HG03139 (cell line): ENCODE measurements at regions not wholly inside any gene's neighbourhood (a gene's known extent, or its start where the extent isn't known, plus 50 kb on each side); places are given as distances from the start of the nearest gene placed in this dataset.
A peak's percentile ranks its signal among the peaks of the same experiment; 100 is the strongest.

ENCODE experiments used
- ATAC-seq: cut with Tn5 transposase; IDR thresholded peaks from one replicate; pipeline ENCODE4 v1.9.1; 2021; ENCODE audit not compliant: unreplicated experiment

DNA sequence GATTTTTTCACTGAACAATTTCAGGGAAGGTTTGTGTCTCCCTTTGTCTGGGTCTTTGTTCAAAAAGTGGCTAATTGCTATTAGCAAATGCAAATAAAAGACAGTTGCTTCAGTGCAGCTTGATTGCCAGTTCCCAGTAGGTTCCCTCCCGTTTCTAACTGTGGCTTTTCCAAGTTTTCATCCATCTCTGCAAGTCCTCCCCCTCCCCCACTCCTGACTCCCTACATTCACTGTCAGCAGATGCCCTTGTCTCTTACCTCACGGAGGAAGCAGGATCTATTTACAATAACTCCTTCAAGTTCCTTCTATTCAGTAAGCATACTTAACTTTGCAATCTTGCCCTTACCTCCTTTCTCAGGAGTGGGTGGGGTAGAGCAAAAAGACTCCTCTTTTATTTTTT is 55.4 kb upstream of the SCEL start:
- no peak for ATAC-seq

DNA sequence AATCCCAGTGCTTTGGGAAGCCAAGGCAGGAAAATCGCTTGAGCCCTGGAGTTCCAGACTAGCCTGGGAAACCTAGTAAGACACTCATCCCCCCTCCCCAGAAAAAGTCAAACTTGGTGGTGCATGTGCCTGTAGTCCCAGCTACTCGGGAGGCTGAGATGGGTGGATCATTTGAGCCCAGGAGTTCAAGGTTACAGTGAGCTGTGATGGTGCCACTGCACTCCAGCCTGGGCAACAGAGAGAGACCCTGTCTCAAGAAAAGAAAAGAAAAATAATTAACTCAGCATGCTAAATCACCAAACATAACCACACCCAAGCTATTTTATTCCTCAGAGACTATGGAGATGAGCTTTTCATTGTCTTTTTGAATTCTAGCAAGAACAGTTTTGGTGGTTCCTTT is 56.2 kb upstream of the SCEL start:
- ATAC-seq: no peak

DNA sequence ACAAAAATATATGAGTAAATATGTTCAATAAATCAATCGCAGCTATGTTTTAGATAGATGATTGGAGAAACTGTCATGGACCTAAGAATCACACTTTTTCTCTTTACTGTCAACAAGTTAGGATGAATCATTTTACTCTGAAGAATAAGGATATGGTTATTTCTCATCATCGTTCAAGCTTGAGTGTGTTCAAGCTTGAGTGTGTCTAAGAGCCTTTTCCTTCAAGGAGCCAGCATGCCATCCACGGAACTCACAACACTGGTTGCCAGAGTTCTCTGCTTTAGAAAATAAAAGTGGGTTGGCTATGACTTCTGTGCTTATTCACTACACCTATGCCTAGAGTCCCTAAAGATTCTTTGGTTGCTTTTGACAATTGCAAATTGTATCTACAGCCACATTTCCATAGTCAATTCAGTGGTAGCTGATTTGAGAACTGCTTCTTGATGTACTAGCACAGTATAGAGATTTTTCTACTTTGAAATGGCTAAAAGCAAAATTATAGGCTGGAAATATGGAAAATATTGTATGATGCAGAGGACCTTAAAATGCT is 58.1 kb upstream of the SCEL start:
- no peak for ATAC-seq

DNA sequence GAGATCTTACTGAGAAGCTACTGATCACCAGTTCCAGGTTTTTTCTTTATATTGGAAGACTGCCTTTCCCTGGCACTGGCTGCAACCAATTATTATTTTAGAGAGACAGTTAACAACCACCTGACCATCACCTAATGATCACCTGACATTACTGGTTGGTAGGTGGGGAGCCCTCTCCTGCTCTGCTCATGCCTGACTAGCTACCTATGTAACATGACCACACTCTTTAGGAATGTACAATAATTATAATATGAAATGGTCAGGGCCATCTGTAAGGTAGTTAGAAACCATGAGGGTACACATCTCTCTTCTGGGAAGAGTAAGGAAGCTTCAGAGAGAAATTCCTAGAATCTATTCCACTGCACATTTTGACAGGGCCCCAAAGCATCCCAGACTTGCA is 59.0 kb upstream of the SCEL start:
- no peak for ATAC-seq

DNA sequence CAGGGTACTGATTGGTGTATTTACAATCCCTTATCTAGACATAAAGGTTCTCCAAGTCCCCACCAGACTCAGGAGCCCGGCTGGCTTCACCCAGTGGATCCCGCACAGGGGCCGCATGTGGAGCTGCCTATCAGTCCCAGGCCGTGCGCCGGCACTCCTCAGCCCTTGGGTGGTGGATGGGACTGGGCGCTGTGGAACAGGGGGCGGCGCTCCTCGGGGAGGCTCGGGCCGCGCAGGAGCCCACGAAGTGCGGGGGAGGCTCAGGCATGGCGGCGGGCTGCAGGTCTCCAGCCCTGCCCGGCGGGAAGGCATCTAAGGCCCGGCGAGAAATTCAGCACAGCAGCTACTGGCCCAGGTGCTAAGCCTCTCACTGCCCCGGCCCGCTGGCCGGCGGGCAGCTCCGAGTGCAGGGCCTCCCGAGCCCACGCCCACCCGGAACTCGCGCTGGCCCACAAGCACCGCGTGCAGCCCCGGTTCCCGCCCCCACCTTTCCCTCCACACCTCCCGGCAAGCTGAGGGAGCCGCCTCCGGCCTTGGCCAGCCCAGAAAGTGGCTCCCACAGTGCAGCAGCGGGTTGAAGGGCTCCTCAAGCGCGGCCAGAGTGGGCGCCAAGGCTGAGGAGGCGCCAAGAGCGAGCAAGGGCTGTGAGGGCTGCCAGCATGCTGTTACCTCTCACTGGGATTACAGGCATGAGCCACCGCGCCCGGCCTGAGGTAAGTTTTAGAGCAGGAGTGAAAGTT is 60.0 kb upstream of the SCEL start:
- ATAC-seq: no peak

DNA sequence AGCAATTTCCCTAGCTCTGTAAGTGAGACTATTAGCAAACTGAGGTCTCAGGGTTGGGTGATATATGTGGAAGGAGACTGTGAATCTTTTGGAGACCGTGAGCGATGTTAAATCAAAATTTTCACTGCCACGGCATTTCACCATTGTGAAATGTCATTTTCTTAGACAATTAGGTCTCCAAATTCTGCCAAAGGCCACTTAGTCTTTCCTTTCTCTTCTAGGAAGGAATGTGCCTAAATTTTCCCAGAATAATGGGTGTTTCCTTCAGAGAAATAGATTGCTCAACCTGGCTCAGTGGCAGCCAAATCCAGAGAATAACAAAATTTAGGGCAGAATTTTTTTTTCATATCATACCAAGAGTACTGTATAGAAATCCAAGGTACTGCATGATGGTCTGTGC is 64.5 kb upstream of the SCEL start:
- ATAC-seq: no peak

DNA sequence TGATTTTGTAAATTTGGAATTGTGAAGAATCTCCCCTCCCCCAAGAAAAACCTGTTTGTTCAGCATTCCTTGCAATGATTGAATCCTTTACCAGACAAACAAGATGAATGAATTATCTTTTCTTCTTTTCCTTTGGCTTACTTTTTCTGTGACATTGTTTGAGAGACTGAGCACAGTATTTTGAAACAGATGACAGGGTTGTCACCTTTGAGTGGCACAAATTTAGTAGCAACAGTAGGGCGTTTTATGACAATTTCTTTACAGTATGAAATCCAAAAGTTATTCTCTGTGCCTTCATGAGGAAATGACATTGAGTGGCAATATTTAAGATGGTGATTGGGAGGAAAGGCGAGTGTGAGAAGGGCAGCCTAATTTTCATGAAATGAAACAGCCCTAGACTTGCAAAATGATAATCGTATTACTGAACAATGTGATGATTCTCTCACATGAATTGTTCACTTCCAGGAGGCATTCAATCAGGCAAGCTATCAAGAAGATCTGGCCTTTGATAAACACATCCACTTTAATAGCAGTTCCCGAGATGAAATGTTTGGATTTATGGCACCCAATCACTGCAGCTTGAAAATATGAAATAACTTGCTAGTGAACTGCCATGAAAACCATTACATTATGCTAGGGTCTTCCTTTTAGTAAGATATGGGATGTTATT is 68.6 kb upstream of the SCEL start:
- ATAC-seq: no peak

DNA sequence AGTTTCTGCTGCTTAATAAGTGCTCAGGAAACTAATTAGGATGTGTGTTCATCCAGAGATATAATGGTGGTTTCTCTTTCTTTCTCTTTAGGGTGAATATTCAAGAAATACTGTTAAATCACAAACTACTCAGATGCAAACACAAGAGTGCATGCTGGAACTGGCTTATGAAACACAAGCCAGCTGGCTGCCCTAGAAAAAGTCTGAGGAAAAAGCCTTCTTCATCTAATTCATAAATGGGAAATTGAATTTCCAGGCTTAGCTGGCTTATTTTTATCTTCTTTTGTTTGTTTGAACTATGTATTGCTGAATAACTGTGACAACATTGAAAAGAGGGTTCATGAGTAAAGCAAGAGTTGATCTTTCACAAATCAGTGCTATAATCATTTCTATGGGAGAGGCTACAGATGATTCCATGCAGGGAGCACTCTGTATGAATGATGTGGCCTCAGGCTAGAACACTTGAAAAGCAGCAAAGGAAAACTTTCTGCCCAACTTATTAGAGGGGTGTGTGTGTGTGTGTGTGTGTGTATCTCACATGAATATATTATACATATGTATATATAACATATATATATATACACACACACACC is 69.8 kb upstream of the SCEL start:
- ATAC-seq: no peak

DNA sequence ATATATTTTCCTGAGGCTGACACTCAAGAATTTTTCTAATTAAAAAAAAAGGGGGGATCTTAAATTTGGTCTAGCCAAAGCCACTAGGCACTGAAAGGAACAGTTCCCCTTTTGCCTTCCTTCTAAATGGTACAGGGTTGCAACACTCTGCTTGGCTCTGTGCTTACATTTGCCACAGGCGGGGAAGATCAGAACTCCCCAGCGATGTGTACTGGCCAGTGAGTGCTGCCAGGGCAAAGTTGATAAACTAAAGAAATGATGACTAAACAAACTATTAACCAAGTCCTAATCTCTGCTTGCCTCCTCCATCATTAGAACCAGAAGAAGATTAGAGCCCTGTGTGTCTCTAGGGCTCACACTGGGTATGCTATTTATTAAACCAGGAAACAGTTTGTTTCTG is 75.3 kb upstream of the SCEL start:
- peak; percentile 68 for ATAC-seq

DNA sequence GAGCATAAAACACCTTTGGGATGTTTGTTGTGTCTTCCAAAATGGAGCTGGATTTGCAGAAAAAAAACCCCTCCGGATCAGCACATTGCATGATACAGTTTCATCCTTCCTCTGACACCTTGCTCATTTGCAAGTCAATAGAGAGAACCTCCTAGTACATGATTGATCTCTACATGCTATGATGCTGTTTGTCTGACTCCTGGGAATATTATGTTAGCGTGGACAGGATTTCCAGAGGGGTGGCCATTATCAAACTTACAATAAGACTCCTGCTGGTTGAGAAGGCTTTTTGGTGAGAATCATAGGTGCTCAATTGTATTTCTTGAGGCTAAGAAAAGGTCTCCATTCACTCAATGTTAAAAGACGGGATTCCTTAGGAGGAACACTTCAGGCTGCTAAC is 75.9 kb upstream of the SCEL start:
- no peak for ATAC-seq

DNA sequence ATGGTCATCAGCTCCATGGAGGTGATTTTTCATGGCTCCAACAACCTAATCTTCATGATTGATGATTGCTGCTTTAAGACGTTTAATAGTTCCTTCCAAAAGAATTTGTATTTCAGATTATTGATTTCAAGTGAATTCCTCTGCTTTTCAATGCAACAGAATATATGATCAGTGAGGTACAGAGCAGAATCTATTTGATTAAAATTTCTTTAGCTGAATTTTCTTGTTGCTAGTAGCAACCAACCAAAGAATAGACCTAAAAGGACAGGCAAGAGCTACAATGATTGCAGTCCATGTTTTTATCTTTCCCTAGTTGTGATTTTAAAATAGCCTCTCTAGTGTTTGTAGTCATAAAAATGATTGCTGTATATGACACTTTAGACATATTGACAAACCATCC is 76.8 kb upstream of the SCEL start:
- ATAC-seq: no peak

DNA sequence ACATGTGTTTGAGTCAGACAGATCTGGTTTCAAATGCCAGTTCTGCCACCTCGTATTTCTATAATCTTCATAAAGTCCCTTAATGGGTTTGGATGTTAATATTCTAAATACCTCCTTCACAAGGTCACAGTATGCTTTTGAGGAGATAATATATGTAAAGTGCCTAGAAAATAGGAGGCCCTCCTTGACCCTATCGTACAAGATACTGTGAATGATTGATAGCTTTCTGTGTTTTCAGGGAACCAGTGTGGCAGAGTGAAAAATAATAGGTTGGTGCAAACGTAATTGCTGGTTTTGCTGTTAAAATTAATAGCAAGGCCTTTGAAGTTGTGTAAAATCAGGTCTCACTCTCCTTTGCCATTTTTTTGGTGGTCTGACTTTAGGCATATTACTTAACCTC is 77.5 kb upstream of the SCEL start:
- ATAC-seq: no peak

DNA sequence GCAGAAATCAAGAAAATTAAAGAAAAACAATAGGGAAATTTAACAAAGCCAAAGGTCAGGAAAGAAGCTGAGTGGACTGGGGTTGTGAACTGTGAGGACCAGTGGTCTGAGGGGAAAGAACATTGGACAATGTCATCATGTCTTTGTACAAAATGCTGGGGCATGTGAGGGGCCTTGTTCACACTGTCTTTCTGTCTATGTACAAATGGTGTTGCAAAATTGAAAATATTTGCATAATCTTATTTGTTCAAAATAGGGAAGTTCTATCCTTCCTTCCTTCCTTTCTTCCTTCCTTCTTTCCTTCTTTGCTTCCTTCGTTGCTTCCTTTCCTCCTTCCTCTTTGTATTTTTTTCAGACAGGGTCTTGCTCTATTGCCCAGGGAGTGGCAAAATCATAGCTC is 79.2 kb upstream of the SCEL start:
- ATAC-seq: no peak

DNA sequence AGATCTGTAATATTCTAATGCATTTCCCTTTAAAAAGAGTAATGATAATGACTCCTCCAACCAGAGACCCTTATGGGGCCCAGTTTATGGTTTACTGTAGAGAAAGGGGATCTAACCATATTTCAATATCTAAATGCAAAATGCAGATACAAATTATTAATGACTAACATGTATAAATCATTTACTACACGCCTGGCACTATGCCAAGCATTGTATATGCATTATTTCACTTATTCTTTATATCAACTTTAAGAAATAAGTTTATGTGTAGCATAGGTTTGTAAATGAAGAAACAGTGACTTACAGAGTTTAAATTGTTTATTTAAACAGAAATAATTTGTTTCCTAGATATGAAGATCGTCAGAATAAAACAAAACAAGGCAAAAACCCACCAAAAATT is 86.2 kb upstream of the SCEL start:
- no peak for ATAC-seq

DNA sequence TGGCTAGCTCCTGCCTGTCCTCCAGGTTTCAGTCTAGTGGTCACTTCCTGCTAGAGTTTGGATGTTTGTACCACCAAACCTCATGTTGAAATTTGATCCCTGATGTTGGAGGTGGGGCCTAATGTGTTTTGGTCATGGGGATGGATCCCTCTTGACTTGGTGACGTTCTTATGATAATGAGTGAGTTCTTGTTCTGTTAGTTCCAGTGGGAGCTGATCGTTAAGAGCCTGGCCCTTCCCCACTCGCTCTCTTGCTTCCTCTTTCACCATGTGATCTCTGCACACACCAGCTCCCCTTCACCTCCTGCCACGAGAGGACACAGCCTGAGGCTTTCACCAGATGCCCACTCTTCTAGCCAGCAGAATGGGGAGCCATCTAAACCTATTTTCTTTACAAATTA is 86.8 kb upstream of the SCEL start:
- ATAC-seq: no peak

DNA sequence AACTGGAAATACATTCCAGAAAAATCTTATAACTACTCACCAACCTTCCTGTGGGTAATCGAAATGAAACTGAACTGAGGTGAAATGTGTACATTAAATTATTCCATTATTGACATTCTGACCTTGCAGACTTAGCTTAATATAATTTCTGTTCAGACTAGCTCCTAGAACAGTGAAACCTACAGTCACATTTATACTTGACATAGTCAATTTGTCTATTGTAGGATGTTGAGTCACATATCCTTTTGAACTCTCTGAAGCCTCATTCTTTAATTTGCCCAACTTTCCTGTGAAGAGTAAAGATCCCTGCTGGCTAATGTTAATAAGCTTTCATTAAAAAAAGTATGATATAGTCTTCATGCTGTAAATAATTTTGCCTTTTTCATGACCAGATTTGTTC is 92.0 kb upstream of the SCEL start:
- no peak for ATAC-seq

DNA sequence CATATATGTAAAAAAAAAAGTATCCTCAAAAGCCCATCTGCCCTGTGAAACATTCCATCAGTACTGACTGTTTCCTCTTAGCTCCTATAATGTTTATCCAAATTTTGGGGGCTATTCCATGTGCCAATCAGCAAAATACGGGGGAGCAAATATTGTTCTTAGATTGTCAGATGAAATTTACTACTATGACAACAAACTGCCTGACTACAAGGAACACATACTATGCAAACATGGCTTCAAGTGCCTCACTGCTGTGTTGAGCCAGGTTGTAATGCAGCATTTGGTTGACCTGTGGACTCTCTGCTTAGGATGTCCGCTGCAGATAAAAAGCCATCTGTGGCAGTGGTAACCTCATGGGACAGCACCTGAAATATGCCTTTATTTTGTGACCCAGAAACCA is 98.2 kb upstream of the SCEL start:
- no peak for ATAC-seq

DNA sequence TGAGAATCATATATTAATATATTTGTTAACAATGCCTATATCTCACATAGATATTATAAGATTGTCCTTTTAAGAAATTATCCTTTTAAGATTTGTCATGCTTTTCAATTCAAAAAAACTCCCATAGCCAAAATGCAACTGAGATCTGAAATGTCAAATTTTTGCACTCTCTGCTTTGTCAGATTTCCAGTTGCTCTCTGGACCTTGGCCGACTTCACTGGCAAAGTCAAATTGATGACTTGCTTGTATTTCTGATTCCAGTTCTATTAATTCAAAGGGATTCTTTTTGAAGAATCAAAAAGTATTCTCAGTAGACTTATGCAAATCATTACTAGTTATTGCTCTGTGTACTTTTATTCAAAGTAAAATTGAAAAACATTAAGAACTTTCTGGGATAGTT is 101.2 kb upstream of the SCEL start:
- no peak for ATAC-seq

DNA sequence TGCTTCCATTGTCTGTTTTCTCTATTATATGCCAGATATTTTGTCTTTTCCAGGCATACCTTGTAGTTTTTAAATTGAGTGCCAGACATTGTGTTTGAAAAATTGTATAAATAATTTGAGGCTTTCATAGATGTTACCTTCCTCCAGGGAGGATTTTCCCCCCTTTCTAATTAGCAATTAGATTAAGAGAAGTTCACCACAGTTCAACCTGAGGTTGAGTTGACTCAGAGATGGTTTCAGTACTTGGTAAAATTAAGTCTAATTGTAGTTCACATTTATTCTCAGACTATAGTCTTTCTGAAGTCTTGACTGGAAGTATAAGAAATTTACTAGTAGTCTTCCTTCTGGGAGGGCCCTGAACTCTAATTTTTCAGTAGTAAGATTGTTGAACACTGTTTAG is 104.1 kb upstream of the SCEL start:
- no peak for ATAC-seq

DNA sequence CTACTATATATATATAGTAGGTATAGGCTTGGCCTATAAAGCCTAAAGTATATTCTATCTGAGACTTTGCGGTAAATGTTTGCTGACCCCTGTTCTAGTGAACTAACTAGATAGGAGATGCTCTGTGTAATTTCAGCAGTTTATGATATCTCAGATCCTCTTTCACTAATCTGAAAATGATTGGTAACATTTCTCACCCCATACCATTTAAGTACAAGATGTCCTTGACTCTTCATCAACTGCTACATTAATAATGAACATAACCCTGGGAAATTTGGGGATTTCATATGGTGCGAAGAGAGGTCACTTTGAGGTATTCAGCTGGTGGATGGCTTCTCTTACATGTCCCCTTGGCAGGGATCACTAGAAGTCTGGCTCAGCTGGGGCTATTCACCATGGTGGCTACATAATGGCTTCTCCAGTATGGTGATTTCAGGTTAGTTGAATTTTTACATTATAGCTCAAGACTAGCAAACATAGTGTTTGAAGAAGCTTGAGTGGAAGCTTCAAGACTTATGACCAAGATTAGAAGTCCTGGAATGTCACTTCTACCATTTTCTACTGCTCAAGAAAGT is 103.6 kb upstream of the MYCBP2 start:
- ATAC-seq: no peak

DNA sequence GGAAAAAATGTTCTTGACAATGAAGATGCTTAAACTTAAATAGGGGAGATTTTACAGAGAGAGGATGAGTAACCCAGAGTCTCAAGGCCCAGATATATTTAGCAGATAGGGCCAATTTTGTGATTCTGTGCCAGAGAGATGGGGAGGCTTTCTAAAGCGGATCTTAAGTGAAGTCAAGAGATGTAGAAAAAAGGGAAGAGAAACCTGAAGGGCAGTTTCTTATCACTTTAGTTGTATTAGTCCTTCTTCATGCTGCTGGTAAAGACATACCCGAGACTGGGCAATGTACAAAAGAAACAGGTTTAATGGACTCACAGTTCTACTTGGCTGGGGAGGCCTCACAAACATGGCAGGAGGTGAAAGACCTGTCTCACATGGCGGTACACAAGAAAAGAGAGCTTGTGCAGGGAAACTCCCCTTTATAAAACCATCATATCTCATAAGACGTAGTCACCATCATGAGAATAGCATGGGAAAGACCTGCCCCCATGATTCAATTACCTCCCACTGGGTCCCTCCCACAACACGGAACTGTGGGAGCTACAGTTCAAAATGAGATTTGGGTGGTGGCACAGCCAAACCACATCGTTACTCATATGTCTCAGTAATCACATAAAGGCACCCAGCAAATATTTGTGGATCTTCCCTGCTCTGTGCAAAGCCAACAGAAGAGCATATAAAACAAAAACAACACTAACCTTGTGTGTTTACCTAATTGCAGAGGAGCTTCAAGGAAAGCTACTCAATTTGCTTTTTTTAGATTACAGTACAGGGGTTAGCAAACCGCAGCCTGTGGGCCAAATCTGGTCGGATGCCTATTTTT is 102.6 kb upstream of the MYCBP2 start:
- peak; percentile 63 for ATAC-seq
